Neural progenitor cell (in vitro differentiated cells): ENCODE measurements at regions not wholly inside any gene's neighbourhood (a gene's known extent, or its start where the extent isn't known, plus 50 kb on each side); places are given as distances from the start of the nearest gene placed in this dataset.

ENCODE experiments used
- DNase-seq: peaks from one replicate; pipeline ENCODE4 v3.0.0-alpha.2; 2016; ENCODE audit warnings: low spot score
- H2AFZ ChIP-seq: fragments of 200-600 bp; sonication (generic); replicated peaks from 2 replicates; pipeline ENCODE4 v1.6.1; 2016; ENCODE audit warnings: antibody characterized with exemption
- H3F3A ChIP-seq: fragments of 200-600 bp; sonication (generic); 2 replicates; pipeline ENCODE4 v1.6.1; 2016; ENCODE audit warnings: antibody characterized with exemption, low read depth
- H3K27ac ChIP-seq: fragments of 200-600 bp; sonication (generic); 2 replicates; pipeline ENCODE4 v1.5.1; 2016; ENCODE audit warnings: mild to moderate bottlenecking
- H3K27me3 ChIP-seq: fragments of 200-600 bp; sonication (generic); 2 replicates; pipeline ENCODE4 v1.6.1; 2016; ENCODE audit warnings: mild to moderate bottlenecking, moderate library complexity
- H3K36me3 ChIP-seq: fragments of 200-600 bp; sonication (generic); 2 replicates; pipeline ENCODE4 v1.5.1; 2016
- H3K4me1 ChIP-seq: fragments of 200-600 bp; sonication (generic); 2 replicates; pipeline ENCODE4 v1.6.1; 2016; ENCODE audit warnings: mixed run types
- H3K4me2 ChIP-seq: fragments of 200-600 bp; sonication (generic); 2 replicates; pipeline ENCODE4 v1.6.1; 2016
- H3K4me3 ChIP-seq: fragments of 200-600 bp; sonication (generic); 2 replicates; pipeline ENCODE4 v1.5.1; 2016
- H3K79me2 ChIP-seq: fragments of 200-600 bp; sonication (generic); 2 replicates; pipeline ENCODE4 v1.6.1; 2016; ENCODE audit warnings: low read depth
- H3K9ac ChIP-seq: fragments of 200-600 bp; sonication (generic); 2 replicates; pipeline ENCODE4 v1.6.1; 2016
- H3K9me3 ChIP-seq: fragments of 200-600 bp; sonication (generic); 2 replicates; pipeline ENCODE4 v1.5.1; 2016; ENCODE audit warnings: low read depth
- H4K20me1 ChIP-seq: fragments of 200-600 bp; sonication (generic); 2 replicates; pipeline ENCODE4 v1.6.1; 2016; ENCODE audit warnings: low read depth
- H3K27ac Mint-ChIP-seq: 3 replicates; pipeline ENCODE4 v1.8.0; 2021; ENCODE audit warnings: mixed read lengths
- H3K27me3 Mint-ChIP-seq: 2 replicates; pipeline ENCODE4 v1.8.0; 2022; ENCODE audit warnings: low read depth, mild to moderate bottlenecking, inconsistent platforms, moderate library complexity, mixed read lengths; ENCODE audit not compliant: insufficient read depth
- H3K36me3 Mint-ChIP-seq: 3 replicates; pipeline ENCODE4 v1.8.0; 2021; ENCODE audit warnings: mixed read lengths
- H3K4me1 Mint-ChIP-seq: 3 replicates; pipeline ENCODE4 v1.8.0; 2021; ENCODE audit warnings: mixed read lengths
- H3K4me3 Mint-ChIP-seq: 3 replicates; pipeline ENCODE4 v1.8.0; 2021; ENCODE audit warnings: mild to moderate bottlenecking, moderate library complexity, mixed read lengths
- H3K9me3 Mint-ChIP-seq: 3 replicates; pipeline ENCODE4 v1.8.0; 2020; ENCODE audit warnings: mixed read lengths
- CTCF ChIP-seq: fragments of 200-600 bp; sonication (generic); IDR thresholded peaks from 2 replicates; pipeline ENCODE4 v1.5.1; 2017; ENCODE audit warnings: antibody characterized with exemption, mild to moderate bottlenecking
- EZH2 ChIP-seq: fragments of 200-600 bp; sonication (generic); IDR thresholded peaks from 2 replicates; pipeline ENCODE4 v1.6.1; 2017; ENCODE audit warnings: antibody characterized with exemption, mild to moderate bottlenecking, moderate library complexity
- EZH2phosphoT487 ChIP-seq: fragments of 200-600 bp; sonication (generic); IDR thresholded peaks from 2 replicates; pipeline ENCODE4 v1.6.1; 2017; ENCODE audit warnings: antibody characterized with exemption

DNA sequence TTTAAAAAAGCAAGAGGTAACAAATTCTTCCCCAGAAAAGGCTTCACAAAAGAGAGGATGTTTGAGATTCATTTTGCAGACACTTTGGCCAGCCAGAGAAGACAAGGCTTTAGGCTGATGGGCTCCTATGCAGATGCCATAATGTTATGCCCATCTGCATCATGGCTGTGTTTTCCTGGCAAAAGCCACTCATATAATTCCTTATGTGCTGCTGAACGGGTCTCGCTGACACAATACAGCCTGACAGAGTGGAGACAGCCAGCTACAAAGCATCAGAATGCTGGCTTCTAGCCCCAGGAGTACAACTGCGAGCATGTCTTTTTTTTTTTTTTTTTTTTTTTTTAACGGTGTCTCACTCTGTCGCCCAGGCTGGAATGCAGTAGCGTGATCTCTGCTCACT is 1157.4 kb upstream of the AUTS2 start:
- Histone ChIP-seq H3K27me3 (no peaks in the 10 kb centered on the region), H3K36me3 (no peaks in the 10 kb centered on the region), H3K27ac (no peak overlapping the region), H3K4me1 (no peaks in the 10 kb centered on the region), H2AFZ (no peak overlapping the region), H3K4me2 (no peak overlapping the region), H4K20me1 (no peaks in the 10 kb centered on the region), H3F3A (no peaks in the 10 kb centered on the region), H3K4me3 (no peak overlapping the region), H3K9me3 (no peaks in the 10 kb centered on the region), H3K9ac (no peak overlapping the region), H3K79me2 (no peaks in the 10 kb centered on the region)
- Mint-ChIP-seq H3K27ac (no peak overlapping the region), H3K4me3 (no peak overlapping the region), H3K4me1 (peaks cover 4% of the 10 kb centered on the region), H3K9me3 (peaks cover 8% of the 10 kb centered on the region), H3K36me3 (no peaks in the 10 kb centered on the region), H3K27me3 (peaks cover 2% of the 10 kb centered on the region)
- DNase-seq = no peak
- TF ChIP-seq CTCF (no peak), EZH2phosphoT487 (no peak), EZH2 (no peak)

- Mint-ChIP-seq H3K9me3 (peaks cover 7% of the 10 kb centered on the region), H3K4me3 (no peak overlapping the region), H3K4me1 (peaks cover 4% of the 10 kb centered on the region), H3K27ac (no peak overlapping the region), H3K27me3 (peaks cover 2% of the 10 kb centered on the region), H3K36me3 (no peaks in the 10 kb centered on the region)
- H3K4me2 ChIP-seq = no peak overlapping the region
- no peak overlapping the region for H3K4me3 ChIP-seq
- H4K20me1 ChIP-seq = no peaks in the 10 kb centered on the region
- no peak overlapping the region for H2AFZ ChIP-seq
- no peaks in the 10 kb centered on the region for H3K27me3 ChIP-seq
- no peak for TF ChIP-seq CTCF
- no peak for TF ChIP-seq EZH2phosphoT487
- TF ChIP-seq EZH2 = no peak
- H3K36me3 ChIP-seq = no peaks in the 10 kb centered on the region
- DNase-seq = no peak
- H3K4me1 ChIP-seq = no peaks in the 10 kb centered on the region
- no peak overlapping the region for H3K9ac ChIP-seq
- H3F3A ChIP-seq = no peaks in the 10 kb centered on the region
- H3K9me3 ChIP-seq = no peaks in the 10 kb centered on the region
- H3K27ac ChIP-seq = no peak overlapping the region
- no peaks in the 10 kb centered on the region for H3K79me2 ChIP-seq
Measured at GRCh38 chr7:68441645-68442044, 1156.6 kb upstream of the AUTS2 start.

GRCh38 chr7:68442931-68443631 is 1155.2 kb upstream of the AUTS2 start:
- Mint-ChIP-seq H3K36me3 (no peaks in the 10 kb centered on the region), H3K4me3 (no peak overlapping the region), H3K9me3 (peaks cover 5% of the 10 kb centered on the region), H3K4me1 (peaks cover 4% of the 10 kb centered on the region), H3K27ac (no peak overlapping the region), H3K27me3 (peaks cover 2% of the 10 kb centered on the region)
- Histone ChIP-seq H3K27ac (no peak overlapping the region), H3K36me3 (no peaks in the 10 kb centered on the region), H3K79me2 (no peaks in the 10 kb centered on the region), H4K20me1 (no peaks in the 10 kb centered on the region), H3K9me3 (no peaks in the 10 kb centered on the region), H3F3A (no peaks in the 10 kb centered on the region), H3K4me2 (no peak overlapping the region), H3K27me3 (no peaks in the 10 kb centered on the region), H2AFZ (no peak overlapping the region), H3K4me1 (no peaks in the 10 kb centered on the region), H3K4me3 (no peak overlapping the region), H3K9ac (no peak overlapping the region)
- no peak for DNase-seq
- TF ChIP-seq EZH2 = no peak
- TF ChIP-seq CTCF = no peak
- no peak for TF ChIP-seq EZH2phosphoT487
